Upper lobe of right lung (tissue), 1 donor: ENCODE measurements at regions not wholly inside any gene's neighbourhood (a gene's known extent, or its start where the extent isn't known, plus 50 kb on each side); places are given as distances from the start of the nearest gene placed in this dataset.

Source experiments
- ATAC-seq: fragments of 200-7000 bp; cut with Tn5 transposase; one replicate; pipeline ENCODE4 v1.9.1; 2020; ENCODE audit warnings: mild to moderate bottlenecking, moderate library complexity
- DNase-seq: peaks from one replicate; pipeline ENCODE4 v3.0.0-alpha.2; 2020
- H3K27ac ChIP-seq: fragments of 200-600 bp; one replicate; pipeline ENCODE4 v1.8.0; 2022
- H3K27me3 ChIP-seq: fragments of 200-600 bp; one replicate; pipeline ENCODE4 v1.8.0; 2022; ENCODE audit warnings: mild to moderate bottlenecking
- H3K36me3 ChIP-seq: fragments of 200-600 bp; one replicate; pipeline ENCODE4 v1.8.0; 2022
- H3K4me1 ChIP-seq: fragments of 200-600 bp; one replicate; pipeline ENCODE4 v1.8.0; 2022
- H3K4me3 ChIP-seq: fragments of 200-600 bp; one replicate; pipeline ENCODE4 v1.8.0; 2022; ENCODE audit warnings: mild to moderate bottlenecking
- H3K9me3 ChIP-seq: fragments of 200-600 bp; one replicate; pipeline ENCODE4 v1.8.0; 2022
- intact Hi-C: fragments of 100-400 bp; cut with DNase I; formaldehyde crosslinking; loops from one replicate; pipeline ENCODE4 v1.11.0; 2022
- TF ChIP-seq, protein P1 (sequence below): fragments of 200-600 bp; IDR thresholded peaks from one replicate; pipeline ENCODE4 v1.8.0; 2022; ENCODE audit warnings: antibody characterized with exemption
- donor health status: DM: no; HTN: yes; CAD: no; lungs with severe emphysema.

DNA sequence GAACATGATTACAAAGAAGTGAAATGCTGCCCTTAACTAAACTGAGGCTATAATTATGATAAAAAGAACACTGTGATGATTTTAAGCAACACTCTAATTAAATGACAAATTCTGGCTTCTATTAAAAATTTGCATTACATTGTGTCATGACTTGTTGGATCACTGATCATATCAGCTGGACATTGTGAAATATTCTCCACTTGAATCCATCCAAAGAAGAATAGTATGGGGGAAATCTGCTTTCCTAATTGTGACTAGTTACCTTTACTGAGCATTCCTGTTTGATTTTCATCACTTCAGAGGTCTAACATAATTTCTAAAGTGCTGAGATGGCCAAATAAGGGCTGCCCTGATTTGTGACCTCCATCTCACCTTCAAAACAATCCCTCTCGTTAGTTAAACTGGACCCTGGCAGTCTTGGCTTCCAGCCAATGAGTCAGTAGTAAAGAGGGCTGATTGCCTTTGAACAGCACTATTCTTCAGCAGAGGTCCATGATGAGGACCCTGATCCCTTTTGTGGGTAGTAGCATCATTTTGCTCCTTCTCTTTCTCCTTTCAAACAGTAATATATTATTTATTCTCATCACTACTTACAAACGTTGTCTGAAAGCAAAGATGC lies 53.5 kb upstream of the LEKR1 start:
- intact Hi-C loops = no loop called here
- TF ChIP-seq, protein P1, sequence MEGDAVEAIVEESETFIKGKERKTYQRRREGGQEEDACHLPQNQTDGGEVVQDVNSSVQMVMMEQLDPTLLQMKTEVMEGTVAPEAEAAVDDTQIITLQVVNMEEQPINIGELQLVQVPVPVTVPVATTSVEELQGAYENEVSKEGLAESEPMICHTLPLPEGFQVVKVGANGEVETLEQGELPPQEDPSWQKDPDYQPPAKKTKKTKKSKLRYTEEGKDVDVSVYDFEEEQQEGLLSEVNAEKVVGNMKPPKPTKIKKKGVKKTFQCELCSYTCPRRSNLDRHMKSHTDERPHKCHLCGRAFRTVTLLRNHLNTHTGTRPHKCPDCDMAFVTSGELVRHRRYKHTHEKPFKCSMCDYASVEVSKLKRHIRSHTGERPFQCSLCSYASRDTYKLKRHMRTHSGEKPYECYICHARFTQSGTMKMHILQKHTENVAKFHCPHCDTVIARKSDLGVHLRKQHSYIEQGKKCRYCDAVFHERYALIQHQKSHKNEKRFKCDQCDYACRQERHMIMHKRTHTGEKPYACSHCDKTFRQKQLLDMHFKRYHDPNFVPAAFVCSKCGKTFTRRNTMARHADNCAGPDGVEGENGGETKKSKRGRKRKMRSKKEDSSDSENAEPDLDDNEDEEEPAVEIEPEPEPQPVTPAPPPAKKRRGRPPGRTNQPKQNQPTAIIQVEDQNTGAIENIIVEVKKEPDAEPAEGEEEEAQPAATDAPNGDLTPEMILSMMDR = no peak
- no peaks in the 10 kb centered on the region for H3K36me3 ChIP-seq
- no peaks in the 10 kb centered on the region for H3K27me3 ChIP-seq
- H3K27ac ChIP-seq = no peak overlapping the region
- DNase-seq = no peak
- no peak overlapping the region for H3K4me3 ChIP-seq
- no peaks in the 10 kb centered on the region for H3K4me1 ChIP-seq
- no peak for ATAC-seq
- no peaks in the 10 kb centered on the region for H3K9me3 ChIP-seq

DNA sequence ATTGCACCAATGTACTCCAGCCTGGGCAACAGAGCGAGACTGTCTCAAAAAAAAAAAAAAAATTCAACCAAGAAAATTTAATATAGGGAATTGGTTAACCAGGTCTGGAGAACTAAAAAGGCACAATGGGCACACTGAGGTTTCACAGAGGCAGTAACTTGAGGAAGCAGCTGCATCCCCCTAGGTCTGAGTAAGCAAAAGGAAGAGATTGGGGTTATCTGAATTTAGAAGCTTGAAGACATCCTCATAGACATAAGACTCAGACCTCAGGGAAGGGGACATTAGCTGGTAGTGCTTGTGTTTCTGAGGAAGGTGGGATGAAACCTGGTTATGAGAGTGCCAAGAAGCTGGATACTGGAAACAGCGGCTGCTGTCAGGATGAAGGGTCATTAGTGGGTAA lies 50.1 kb upstream of the LEKR1 start:
- no peaks in the 10 kb centered on the region for H3K4me1 ChIP-seq
- intact Hi-C loops = no loop called here
- H3K27me3 ChIP-seq = no peaks in the 10 kb centered on the region
- DNase-seq (no peak), ATAC-seq (no peak)
- H3K27ac ChIP-seq = no peak overlapping the region
- no peaks in the 10 kb centered on the region for H3K36me3 ChIP-seq
- TF ChIP-seq, protein P1 = no peak
- H3K9me3 ChIP-seq = no peaks in the 10 kb centered on the region
- H3K4me3 ChIP-seq = no peak overlapping the region
